ENCODE measurements at regions not wholly inside any gene's neighbourhood (a gene's known extent, or its start where the extent isn't known, plus 50 kb on each side); places are given as distances from the start of the nearest gene placed in this dataset.

DNA sequence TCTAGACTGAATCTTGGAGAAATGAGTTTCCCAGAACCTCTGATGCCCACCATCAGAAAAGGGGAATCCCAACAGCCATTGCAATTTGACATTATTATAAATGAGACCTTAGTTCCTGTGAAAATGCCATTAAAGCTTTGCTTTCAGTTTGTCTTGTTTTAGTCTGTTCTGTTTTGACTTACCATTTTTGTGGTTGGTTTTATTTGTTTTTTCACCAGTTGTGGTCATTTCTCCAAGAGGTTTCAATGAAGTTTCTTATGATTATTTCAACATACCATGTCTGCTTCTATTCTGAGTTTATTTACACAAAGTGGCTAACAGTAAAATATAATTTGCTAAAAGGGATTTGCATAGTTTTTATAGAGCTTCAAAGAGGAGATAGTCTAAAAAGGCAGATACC is 175.0 kb upstream of the MCTP2 start:
- no peak for TF ChIP-seq ZNF274 (IDR thresholded peaks at IDR 0.05; ENCODE audit: low read depth, low read length)
- no peak overlapping the region for H3K4me3 ChIP-seq (ENCODE audit: low read length)

DNA sequence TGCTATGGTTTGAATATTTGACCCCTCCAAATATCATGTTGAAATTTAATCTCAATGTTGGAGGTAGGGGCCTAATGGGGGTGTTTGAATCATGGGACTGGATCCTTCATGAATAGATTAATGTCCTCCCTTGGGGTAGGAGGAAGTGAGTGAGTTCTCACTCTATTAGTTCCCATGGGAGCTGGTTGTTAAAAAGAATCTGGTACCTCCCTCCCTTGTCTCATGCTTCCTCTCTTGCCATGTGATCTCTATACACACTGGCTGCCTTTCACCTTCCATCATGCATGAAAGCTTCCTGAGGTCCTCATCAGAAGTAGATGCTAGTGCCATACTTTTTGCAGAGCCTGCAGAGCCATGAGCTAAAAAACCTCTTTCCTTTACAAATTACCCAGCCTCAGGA is 177.7 kb upstream of the MCTP2 start:
- TF ChIP-seq ZNF274 (IDR thresholded peaks at IDR 0.05; ENCODE audit: low read depth, low read length), result no peak
- H3K4me3 ChIP-seq (ENCODE audit: low read length), result no peak overlapping the region

DNA sequence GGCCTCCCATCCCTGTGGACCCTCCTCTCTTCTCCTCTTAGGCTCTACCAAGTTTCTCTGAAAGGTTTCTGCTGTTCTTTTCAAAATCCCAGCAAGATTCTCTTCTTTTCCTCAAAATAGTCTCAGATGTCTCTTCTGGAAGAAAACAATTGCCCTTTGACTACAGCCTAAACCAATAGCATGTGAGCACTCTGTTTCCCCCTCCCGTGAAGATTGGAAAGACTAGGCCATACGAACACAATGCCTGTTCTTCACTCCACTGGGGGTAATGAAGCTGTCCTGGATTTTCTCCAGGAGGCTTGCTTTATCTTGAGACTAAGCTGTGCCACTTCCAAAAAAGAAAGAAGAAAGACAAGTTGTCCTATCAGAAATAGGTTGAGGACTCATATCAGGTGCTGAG is 178.7 kb upstream of the MCTP2 start:
- H3K4me3 ChIP-seq (ENCODE audit: low read length), result no peak overlapping the region
- no peak for TF ChIP-seq ZNF274 (IDR thresholded peaks at IDR 0.05; ENCODE audit: low read depth, low read length)

DNA sequence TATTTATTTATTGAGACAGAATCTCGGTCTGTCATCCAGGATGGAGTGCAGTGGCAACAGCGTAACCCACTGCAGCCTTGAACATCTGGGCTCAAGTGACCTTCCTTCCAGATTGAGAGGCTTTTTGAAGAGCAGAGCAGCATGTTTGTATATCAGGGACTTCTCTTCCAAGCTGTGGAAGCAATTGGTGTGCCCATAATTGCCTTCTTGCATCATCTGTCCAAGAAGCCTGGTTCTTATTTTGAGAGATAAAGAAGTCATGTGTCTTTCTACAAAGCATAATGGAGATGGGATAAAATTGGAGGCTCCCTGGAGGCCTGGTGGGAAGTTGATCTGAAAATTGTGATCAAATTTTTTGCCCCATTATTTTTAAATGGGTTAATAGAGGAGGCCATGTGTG is 183.8 kb upstream of the MCTP2 start:
- H3K4me3 ChIP-seq (ENCODE audit: low read length), result no peak overlapping the region
- no peak for TF ChIP-seq ZNF274 (IDR thresholded peaks at IDR 0.05; ENCODE audit: low read depth, low read length)

DNA sequence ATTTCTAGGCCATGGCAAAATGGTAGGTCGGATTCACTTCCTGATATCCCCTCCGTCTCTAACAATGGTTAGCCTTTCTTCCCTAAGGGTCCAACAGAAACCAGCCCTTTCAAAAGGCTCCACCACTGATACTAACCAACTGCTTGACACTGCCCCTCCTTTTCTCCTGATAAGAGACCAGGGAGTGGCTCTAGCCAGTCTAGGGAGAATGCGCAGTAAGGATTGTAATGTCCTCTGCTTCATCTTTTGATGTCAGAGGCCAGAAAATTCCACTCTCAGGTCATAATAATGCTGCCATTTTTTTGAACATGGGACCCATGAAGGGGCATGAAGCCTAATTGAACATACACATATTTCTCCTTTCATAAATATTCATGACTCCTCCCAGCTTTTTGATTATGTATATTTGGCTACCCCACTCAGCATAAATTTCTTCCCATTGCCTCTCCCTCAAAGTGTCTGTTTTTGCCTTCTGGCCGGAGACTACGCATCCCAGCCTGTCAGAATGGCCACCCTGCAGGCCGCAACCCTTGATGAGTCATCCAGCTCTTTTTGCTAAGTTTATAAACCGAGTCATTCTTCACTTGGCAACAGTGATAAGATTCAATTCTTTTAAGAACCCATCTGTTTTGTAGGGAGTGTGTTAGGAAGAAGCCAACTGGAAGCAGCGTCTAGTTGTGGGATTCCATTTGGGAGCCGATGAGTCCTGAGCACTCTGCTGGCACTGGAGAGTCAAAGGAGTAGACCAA is 189.0 kb upstream of the MCTP2 start:
- no peak for TF ChIP-seq ZNF274 (IDR thresholded peaks at IDR 0.05; ENCODE audit: low read depth, low read length)
- H3K4me3 ChIP-seq (ENCODE audit: low read length), result no peak overlapping the region

DNA sequence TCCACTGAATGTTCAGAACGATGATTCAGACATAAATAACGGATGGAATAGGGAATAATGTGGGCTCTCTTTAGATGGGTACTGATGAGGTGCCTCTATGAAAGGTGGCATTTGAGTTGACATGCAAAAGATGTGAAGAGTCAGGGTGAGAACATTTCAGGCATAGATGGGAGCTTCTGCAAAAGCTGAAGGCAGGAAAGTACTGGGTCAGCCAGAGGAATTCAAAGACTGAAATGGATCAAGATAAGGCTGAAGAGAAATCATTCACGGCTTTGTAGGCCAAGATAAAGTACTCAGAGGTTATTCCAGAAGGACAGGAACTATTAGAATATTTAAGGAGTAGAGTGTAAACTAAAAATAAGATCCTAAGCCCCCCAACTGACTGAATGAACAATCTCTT is 189.6 kb upstream of the MCTP2 start:
- no peak overlapping the region for H3K4me3 ChIP-seq (ENCODE audit: low read length)
- no peak for TF ChIP-seq ZNF274 (IDR thresholded peaks at IDR 0.05; ENCODE audit: low read depth, low read length)

DNA sequence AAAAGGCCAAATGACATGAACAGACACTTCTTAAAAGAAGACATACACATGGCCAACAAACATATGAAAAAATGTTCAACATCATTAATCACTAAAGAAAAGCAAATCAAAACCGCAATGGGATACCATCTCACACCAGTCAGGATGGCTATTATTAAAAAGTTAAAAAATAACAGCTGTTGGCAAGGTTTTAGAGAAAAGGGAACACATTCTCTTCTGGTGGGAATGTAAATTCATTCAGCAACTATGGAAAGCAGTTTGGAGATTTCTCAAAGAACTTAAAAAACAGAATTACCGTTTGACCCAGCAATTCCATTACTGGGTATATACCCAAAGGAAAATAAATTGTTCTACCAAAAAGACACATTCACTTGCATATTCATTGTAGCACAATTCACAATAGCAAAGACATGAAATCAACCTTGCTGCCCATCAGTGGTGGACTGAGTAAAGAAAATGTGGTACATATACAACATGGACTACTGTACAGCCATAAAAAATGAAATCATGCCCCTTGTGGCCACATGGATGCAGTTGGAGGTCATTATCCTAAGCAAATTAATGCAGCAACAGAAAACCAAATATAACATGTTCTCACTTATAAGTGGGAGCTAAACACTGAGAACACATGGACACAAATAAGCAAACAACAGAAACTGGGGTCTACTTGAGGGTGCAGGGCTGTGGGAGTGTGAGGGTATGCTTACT is 190.7 kb upstream of the MCTP2 start:
- no peak for TF ChIP-seq ZNF274 (IDR thresholded peaks at IDR 0.05; ENCODE audit: low read depth, low read length)
- H3K4me3 ChIP-seq (ENCODE audit: low read length), result no peak overlapping the region

- TF ChIP-seq ZNF274 (IDR thresholded peaks at IDR 0.05; ENCODE audit: low read depth, low read length), result no peak
- no peak overlapping the region for H3K4me3 ChIP-seq (ENCODE audit: low read length)
These were observed 195.2 kb upstream of the MCTP2 start for GRCh38 chr15:94036156-94036555.

- TF ChIP-seq ZNF274 (IDR thresholded peaks at IDR 0.05; ENCODE audit: low read depth, low read length), result no peak
- H3K4me3 ChIP-seq (ENCODE audit: low read length), result no peak overlapping the region
These were observed 197.7 kb upstream of the MCTP2 start for GRCh38 chr15:94033683-94034020.

DNA sequence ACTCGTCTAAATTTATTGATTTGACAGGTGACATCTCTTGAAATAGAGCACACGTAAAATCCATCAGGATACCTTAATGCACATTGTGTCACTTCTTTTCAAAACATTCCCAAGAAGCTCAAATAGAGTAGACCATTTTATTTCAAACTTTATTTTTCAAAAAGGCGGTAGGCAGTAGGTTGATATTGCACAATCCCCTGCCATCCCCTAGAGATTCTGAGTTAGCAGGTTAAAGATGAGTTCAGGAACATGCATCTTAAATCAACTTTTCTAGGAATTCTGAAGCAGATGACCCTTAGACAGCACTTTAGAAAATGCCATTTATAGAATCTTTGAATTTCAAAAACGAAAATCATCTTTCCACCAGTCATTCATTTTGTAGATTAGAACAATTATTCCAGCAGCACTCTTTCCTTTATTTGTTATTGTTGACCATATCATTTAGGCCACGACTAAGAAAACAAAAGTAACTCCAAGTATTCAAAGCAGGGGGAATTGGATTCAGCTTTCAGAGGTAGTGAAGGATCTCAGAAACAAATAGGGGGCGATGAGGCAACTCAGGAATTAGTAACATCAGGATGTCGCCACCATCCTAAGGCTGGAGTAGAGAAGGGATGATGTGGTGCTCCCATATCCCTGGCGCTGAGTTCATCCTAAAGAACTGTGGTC is 198.2 kb upstream of the MCTP2 start:
- H3K4me3 ChIP-seq (ENCODE audit: low read length), result no peak overlapping the region

DNA sequence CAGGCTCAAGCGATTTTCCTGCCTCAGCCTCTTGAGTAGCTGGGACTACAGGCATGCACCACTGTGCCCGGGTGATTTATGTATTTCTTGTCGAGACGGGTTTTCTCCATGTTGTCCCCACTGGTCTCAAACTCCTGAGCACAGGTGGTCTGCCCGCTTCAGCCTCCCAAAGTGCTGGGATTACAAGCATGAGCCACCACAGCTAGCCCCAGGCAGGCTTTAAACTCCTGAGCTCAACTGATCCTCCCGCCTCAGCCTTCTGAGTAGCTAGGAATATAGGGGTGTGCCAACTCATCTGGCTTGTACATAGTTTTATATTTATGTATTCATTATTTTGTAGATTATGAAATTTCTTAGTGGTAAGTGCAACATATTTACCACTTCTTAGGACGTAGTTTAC is 198.8 kb upstream of the MCTP2 start:
- no peak for TF ChIP-seq ZNF274 (IDR thresholded peaks at IDR 0.05; ENCODE audit: low read depth, low read length)

More for the DNA sequence above, 198.2 kb upstream of the MCTP2 start:
- no peak for TF ChIP-seq ZNF274 (IDR thresholded peaks at IDR 0.05; ENCODE audit: low read depth, low read length)

DNA sequence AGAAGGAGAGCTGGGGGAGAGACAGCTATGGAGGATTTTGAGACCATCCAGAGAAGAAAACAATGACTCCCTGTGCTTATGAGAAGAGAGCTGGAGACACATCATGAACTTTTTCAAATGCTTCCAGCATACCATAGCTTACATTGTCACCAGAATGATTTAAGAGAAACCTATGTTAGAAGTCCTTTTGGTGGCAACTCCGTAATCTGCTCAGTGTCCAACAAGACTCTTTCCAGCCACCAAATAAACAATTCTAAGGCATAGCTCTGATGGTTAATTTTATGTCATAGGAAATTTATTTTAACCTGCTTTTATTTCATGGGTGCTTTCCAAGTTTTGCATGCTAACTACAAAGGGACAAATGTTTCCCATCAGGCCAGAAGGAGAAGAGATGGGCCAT is 200.3 kb upstream of the MCTP2 start:
- no peak for TF ChIP-seq ZNF274 (IDR thresholded peaks at IDR 0.05; ENCODE audit: low read depth, low read length)
- no peak overlapping the region for H3K4me3 ChIP-seq (ENCODE audit: low read length)

More for the DNA sequence above, 198.8 kb upstream of the MCTP2 start:
- H3K4me3 ChIP-seq (ENCODE audit: low read length), result no peak overlapping the region

DNA sequence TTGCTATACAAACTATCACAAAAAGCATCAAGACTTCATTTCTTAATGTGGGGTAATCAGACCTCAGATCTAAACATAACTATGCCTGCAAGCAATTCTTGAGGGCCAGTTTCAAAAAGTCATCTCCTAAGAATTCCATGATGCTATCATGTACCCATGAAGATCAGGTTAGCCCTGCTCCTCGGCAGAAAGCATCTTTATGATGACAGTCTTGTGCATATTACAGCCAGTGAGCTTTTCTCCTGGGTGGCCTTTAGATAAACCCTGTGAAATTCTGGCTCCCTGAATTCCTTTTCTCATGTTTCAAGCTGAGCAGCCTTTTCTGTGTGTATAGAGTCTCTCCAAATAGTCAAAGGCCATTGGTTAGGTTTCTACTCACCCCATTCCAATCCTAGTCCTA is 201.9 kb upstream of the MCTP2 start:
- no peak overlapping the region for H3K4me3 ChIP-seq (ENCODE audit: low read length)
- no peak for TF ChIP-seq ZNF274 (IDR thresholded peaks at IDR 0.05; ENCODE audit: low read depth, low read length)

GRCh38 chr15:94028809-94029208 is 202.6 kb upstream of the MCTP2 start:
- no peak overlapping the region for H3K4me3 ChIP-seq (ENCODE audit: low read length)
- TF ChIP-seq ZNF274 (IDR thresholded peaks at IDR 0.05; ENCODE audit: low read depth, low read length), result no peak

DNA sequence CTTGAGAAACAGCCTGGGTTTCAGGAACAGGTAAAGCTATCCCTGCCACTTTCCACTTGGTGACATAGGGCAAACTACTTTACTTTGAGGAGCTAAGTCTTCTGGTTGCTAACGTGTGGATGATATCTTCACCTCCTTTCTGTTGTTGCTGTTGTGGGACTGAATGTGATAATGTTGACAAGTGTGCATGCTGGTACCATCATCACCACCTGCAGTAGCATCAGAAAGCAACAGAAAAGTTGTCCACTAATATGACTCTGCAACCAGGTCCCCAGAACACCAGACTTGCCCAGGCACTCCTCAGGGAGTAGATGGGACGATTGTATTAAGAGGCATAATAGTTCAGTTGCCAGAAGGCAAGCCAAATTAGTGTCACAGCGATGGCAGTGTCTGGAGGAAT is 203.2 kb upstream of the MCTP2 start:
- H3K4me3 ChIP-seq (ENCODE audit: low read length), result no peak overlapping the region
- no peak for TF ChIP-seq ZNF274 (IDR thresholded peaks at IDR 0.05; ENCODE audit: low read depth, low read length)

All from GM08714 (cell line).